Esophagus muscularis mucosa (tissue), 3 donors: ENCODE measurements at regions not wholly inside any gene's neighbourhood (a gene's known extent, or its start where the extent isn't known, plus 50 kb on each side); places are given as distances from the start of the nearest gene placed in this dataset.

ENCODE experiments used
- CTCF ChIP-seq, 3 experiments: fragments of 200-600 bp in 2 of 3; fragments of 450-650 bp in 1 of 3; sonication (generic) in 2 of 3; IDR thresholded peaks; one replicate each; pipeline ENCODE4 v1.5.1; 2017 to 2019; ENCODE audit warnings: antibody characterized with exemption in 3 of 3, mild to moderate bottlenecking in 2 of 3, moderate library complexity in 1 of 3
- POLR2AphosphoS5 ChIP-seq, 2 donors: sonication (generic); formaldehyde crosslinking; IDR thresholded peaks; one replicate each; pipeline ENCODE4 v1.6.1; 2017; ENCODE audit warnings: antibody characterized with exemption in 2 of 2

GRCh38 chr10:88069338-88069737 is 205.9 kb downstream of the PTEN start:
- TF ChIP-seq CTCF (IDR thresholded peaks at IDR 0.05): no peak
- no peak for TF ChIP-seq POLR2AphosphoS5 (IDR thresholded peaks at IDR 0.05)
